RPMI8226 (cell line): ENCODE measurements at regions not wholly inside any gene's neighbourhood (a gene's known extent, or its start where the extent isn't known, plus 50 kb on each side); places are given as distances from the start of the nearest gene placed in this dataset.
"Not testable (repeated sequence)": the region's sequence is repeated elsewhere in the genome, so short reads cannot be mapped to it uniquely, and the experiment has no call there.

ENCODE experiments used
- DNase-seq: peaks from one replicate; pipeline ENCODE4 v3.0.0-alpha.2; 2015

GRCh38 chr13:68745502-68745901 is 1362.1 kb upstream of the ATXN8OS start:
- DNase-seq: no peak

- DNase-seq: no peak
Measured at GRCh38 chr13:68736961-68737360, 1370.7 kb upstream of the ATXN8OS start.

GRCh38 chr13:68727798-68728197 is 1379.8 kb upstream of the ATXN8OS start:
- no peak for DNase-seq

- no peak for DNase-seq
Measured at GRCh38 chr13:68727165-68727564, 1380.5 kb upstream of the ATXN8OS start.

- no peak for DNase-seq
Measured at GRCh38 chr13:68719815-68720214, 1387.8 kb upstream of the ATXN8OS start.

GRCh38 chr13:68715651-68716050 is 1392.0 kb upstream of the ATXN8OS start:
- no peak for DNase-seq

DNA sequence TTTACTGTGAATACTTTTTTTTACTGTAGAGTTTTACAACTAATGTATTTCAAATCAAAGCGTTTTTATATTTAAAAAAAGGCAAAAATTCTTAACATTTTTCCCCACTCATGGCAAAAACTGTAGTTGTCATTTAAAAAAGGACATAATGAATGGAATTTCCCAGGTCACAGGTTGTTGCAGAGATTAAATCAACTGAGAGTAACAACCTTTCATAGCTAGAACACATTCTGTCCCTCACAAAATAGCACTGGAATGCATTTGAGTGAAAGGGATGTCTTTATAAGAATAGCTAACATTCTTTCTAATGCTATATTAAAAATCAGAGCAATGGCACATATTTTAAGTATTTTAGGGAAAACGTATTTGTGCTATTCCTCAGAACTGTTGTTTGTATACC is 1393.3 kb upstream of the ATXN8OS start:
- DNase-seq: no peak

- DNase-seq: no peak
Measured at GRCh38 chr13:68713394-68713793, 1394.2 kb upstream of the ATXN8OS start.

- no peak for DNase-seq
Measured at GRCh38 chr13:68708336-68708908, 1399.2 kb upstream of the ATXN8OS start.

DNA sequence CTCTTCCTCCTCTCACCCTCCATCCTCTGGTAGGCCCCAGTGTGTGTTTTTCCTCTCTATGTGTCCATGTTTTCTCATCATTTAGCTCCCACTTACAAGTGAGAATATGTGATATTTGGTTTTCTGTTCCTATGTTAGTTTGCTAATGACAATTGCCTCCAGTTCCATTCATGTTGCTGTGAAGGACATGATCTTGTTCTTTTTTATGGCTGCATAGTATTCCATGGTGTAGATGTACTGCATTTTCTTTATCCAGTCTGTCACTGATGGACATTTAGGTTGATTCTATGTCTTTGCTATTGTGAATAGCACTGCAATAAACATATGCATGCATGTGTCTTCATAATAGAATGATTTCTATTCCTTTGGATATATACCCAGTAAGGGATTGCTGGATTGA is 1401.6 kb upstream of the ATXN8OS start:
- DNase-seq: not testable (repeated sequence)

DNA sequence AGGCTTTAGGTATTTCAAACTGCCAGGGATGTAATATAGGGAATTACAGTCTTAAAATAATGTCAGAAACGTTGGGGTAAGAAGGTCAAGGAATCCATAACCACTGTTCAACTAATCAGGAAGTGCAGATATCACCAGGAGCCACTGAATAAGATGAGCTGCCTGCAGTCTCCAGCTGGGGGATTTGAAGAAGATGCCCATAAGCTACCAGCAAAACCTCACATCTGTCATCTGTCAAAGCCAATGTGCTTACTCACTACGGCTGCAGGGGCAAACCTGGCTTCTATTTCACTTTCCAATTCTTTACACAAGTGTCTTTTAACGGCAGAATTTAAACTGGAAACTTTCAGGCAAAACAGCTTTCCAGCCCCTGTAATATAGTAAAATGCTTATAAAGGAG is 1410.1 kb upstream of the ATXN8OS start:
- DNase-seq: no peak

- DNase-seq: no peak
Measured at GRCh38 chr13:68696907-68697306, 1410.7 kb upstream of the ATXN8OS start.

DNA sequence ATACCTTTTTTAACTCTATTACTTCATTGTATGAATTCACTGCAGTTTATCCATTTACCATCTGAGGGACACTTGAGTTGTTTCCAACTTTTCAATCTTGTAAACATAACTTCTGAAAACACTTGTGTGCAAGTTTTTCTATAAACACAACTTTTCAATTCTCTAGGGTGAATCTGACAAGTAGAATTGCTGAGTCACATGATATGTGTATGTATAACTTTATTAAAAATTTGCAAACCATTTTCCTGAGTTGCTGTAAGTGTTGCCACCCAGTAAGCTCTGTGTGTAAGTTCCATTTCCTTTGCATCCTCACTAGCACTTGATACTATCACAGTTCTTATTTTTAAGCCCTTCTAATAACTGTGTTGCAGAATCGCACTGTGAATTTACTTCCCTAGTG is 1415.6 kb upstream of the ATXN8OS start:
- no peak for DNase-seq

GRCh38 chr13:68690567-68690966 is 1417.1 kb upstream of the ATXN8OS start:
- DNase-seq: no peak

DNA sequence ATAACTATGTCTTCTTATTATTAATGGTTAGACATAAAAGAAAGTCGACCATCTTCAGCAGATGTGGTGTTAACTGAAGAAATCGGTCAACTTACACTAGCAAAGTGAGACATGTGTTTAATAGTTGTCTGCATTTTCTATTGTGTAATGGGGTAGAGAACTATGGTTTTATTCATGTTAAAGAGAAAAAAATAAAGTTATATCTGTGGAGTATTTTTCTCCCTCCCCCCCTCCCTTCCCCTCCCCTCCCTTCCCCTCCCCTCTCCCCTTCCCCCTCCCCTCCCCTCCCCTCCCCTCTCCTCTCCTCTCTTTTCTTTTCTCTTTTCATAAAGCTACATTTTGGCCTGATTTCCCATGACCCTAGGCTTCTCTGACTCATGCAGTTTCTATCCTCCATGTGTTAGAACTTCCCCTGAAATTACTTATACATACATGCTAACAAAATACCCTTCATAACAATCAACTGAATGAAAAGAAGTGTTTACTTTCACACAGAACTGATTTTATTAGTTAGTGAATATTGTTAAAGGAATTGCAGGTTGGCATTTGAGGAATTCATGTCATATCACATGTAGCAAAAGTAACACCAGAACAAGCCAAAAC is 1431.0 kb upstream of the ATXN8OS start:
- no peak for DNase-seq

DNA sequence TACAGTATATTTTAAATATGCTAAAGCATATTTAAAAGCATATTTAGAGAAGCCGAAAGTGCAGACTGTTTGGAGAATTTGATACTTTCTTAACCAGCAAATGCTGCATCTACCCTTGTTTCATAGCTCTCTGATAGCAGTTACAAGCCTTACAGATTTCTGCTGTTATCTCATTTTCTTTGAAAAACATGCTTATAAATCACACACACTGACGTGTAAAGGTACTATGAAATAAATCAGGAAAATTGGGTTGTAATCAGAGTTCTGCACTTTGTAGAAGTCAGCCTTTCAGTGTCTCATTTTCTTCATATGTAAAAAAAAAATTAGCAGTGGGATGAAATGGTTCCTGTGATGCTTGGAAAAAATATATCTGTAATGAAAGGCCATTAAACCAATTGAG is 1432.4 kb upstream of the ATXN8OS start:
- no peak for DNase-seq

DNA sequence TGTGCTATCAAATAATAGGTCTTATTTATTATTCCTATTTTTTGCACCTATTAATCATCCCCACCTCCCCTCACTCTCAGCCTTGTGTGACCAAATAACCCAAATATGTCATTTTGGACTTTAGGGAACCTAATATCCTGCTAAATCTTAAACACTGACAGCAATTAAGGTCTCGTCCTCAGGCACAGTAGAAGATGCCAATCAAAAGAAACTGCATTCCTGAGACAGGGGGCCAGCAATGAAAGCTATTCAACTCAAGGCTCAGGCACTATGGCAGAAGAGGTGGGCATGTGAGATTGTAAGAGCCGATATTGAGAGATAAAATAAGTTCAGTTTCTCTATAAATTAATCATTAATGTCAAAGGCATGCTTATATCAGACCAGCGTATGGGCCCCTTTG is 1437.7 kb upstream of the PCDH9 start:
- DNase-seq: no peak

DNA sequence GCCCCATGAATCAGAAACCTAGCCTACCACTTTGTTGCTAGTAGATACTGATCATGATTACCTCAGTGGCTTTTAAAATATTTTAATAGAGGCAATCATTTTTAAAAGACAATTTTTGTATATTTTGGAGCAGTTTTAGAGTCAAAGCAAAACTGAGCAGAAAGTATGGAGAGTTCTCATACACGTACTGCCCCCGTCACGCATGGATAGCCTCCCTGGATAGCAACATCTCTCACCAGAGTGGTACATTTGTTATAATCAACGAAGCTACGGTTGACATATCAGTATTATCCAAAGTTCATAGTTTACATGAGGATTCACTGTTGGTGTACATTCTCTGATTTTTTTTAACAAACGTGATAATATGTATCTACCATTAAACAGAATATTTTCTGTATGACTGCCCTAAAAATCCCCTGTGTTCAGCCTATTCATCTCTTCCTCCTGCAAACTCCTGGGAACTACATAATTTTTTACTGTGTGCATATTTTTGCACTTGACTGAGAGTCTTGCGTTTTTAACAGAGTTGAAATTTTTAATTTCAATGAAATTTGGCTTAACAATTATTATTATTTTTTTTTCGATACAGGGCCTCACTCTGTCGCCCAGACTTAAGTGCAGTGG is 1436.8 kb upstream of the PCDH9 start:
- no peak for DNase-seq

GRCh38 chr13:68645814-68646213 is 1415.7 kb upstream of the PCDH9 start:
- DNase-seq: no peak

GRCh38 chr13:68644611-68645010 is 1414.5 kb upstream of the PCDH9 start:
- DNase-seq: no peak

- no peak for DNase-seq
Measured at GRCh38 chr13:68636784-68637183, 1406.6 kb upstream of the PCDH9 start.

DNA sequence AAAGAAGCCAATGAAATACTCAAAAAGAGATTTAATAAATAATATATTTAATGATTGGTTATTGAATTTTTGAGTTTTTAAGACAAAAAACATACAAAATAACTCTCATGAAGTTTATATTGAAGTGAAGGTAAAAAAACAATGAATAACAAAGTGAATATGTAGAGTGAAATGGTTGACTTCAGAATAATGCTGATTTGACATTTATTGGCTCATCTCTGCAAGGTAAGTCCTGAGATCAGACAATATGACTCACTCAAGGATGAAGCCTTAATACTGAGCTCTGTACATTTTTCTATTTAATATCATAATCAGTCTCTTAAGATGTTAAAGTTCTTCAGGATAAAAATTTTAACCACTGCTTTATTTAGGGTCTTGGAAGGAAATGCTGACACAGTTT is 1398.9 kb upstream of the PCDH9 start:
- no peak for DNase-seq

- no peak for DNase-seq
Measured at GRCh38 chr13:68627379-68627778, 1397.2 kb upstream of the PCDH9 start.

GRCh38 chr13:68616600-68617222 is 1386.6 kb upstream of the PCDH9 start:
- DNase-seq: no peak
